ENCODE measurements at regions not wholly inside any gene's neighbourhood (a gene's known extent, or its start where the extent isn't known, plus 50 kb on each side); places are given as distances from the start of the nearest gene placed in this dataset.
A peak's percentile ranks its signal among the peaks of the same experiment; 100 is the strongest.

DNA sequence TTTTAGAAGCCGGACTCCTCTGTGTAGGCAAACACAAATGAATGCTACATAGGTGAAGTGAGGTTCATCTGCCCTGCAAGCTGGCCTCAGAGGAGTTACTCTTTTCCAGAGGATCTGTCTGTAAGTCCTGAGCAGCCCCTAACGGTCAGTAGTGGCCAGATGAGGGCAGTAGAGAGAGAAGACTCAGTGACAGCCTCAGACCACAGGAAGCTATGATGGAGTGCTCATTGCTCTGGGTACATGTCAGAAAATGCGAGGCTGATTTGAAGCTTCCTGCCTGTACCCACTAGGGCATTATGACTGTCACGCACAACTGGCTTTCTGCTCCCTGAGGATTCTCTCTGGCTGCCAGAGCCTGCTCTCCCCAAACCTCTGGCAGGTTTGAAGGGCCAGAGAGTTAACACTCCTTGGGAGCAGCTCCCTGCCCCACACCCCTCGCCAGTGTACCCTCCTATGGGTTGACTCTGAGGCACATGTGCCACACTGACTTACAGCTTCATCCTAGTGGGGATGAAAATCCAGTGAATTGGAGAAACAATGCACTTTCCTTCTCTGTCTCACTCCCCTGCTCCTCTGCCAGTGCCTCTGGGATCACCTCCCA, 141.5 kb downstream of the GABRG2 start:
- no peak for ATAC-seq
- no peak for TF ChIP-seq EP300 (IDR thresholded peaks at IDR 0.05)
- TF ChIP-seq POLR2AphosphoS5 (IDR thresholded peaks at IDR 0.05) = no peak
- no peak for TF ChIP-seq POLR2A (IDR thresholded peaks at IDR 0.05)
- TF ChIP-seq, protein P1, sequence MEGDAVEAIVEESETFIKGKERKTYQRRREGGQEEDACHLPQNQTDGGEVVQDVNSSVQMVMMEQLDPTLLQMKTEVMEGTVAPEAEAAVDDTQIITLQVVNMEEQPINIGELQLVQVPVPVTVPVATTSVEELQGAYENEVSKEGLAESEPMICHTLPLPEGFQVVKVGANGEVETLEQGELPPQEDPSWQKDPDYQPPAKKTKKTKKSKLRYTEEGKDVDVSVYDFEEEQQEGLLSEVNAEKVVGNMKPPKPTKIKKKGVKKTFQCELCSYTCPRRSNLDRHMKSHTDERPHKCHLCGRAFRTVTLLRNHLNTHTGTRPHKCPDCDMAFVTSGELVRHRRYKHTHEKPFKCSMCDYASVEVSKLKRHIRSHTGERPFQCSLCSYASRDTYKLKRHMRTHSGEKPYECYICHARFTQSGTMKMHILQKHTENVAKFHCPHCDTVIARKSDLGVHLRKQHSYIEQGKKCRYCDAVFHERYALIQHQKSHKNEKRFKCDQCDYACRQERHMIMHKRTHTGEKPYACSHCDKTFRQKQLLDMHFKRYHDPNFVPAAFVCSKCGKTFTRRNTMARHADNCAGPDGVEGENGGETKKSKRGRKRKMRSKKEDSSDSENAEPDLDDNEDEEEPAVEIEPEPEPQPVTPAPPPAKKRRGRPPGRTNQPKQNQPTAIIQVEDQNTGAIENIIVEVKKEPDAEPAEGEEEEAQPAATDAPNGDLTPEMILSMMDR (IDR thresholded peaks at IDR 0.05) = peak in 1 of 4 experiments; percentile 34
- Histone ChIP-seq H3K4me3 (no peak overlapping the region), H3K27me3 (peaks cover 6% of the 10 kb centered on the region), H3K9me3 (no peaks in the 10 kb centered on the region), H3K4me1 (no peaks in the 10 kb centered on the region), H3K36me3 (no peaks in the 10 kb centered on the region), H3K27ac (no peak overlapping the region)
- WGBS, 2 donors (ENCODE audit: low coverage in 1 of 2) = 33% methylated on average over 3 of the region's 5 CpGs; no CpG with 5 or more reads in 1 of the 2 donors

DNA sequence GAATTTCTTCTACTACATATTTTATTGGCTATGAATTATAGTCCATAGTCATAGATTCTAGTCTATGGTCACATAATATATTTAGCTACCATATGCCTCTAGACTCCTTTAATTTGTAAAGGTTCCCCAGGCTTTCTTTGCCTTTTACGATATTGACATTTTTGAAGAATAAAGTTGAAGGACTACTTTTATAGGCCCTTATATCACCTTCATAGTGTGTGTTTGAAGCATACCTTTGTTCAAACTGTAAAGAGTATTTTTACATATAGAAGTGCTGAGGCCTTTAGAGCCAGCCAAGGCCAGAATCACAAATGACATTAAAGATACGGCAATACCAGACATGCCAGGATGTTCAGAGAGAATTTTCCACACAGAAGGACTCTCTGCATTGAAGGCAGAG, 147.0 kb downstream of the GABRG2 start:
- 80 to 94% methylated on average over 2 of the region's 2 CpGs for WGBS, 2 donors (ENCODE audit: low coverage in 1 of 2)
- Histone ChIP-seq H3K27ac (no peak overlapping the region), H3K4me1 (no peaks in the 10 kb centered on the region), H3K9me3 (no peaks in the 10 kb centered on the region), H3K27me3 (no peaks in the 10 kb centered on the region), H3K4me3 (no peak overlapping the region), H3K36me3 (no peaks in the 10 kb centered on the region)
- TF ChIP-seq, protein P1 (IDR thresholded peaks at IDR 0.05) = no peak
- TF ChIP-seq EP300 (IDR thresholded peaks at IDR 0.05) (no peak), POLR2A (IDR thresholded peaks at IDR 0.05) (no peak), POLR2AphosphoS5 (IDR thresholded peaks at IDR 0.05) (no peak)
- ATAC-seq = no peak

DNA sequence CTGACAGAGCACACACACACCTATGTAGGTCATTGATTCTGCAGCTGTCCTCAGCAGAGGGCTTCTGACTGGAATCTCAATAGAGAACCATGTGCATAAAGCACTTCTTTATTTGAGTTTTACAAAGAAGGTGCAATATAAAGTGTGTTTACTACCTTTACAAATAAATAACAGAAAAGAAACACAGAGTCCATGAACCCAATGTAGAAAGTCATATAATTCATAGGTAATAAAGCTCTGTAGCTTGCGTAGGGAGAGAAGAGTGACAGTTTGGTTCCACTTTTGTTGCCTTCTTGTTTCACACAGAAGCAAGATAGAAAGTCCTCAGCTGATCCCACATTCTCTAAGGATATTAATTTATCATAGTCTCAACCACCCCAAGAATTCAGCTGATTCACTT, 149.5 kb downstream of the GABRG2 start:
- WGBS, 2 donors (ENCODE audit: low coverage in 1 of 2) = 93 to 100% methylated on average over 1 of the region's 1 CpG
- Histone ChIP-seq H3K4me3 (no peak overlapping the region), H3K27me3 (no peaks in the 10 kb centered on the region), H3K36me3 (no peaks in the 10 kb centered on the region), H3K27ac (no peak overlapping the region), H3K9me3 (no peaks in the 10 kb centered on the region), H3K4me1 (no peaks in the 10 kb centered on the region)
- TF ChIP-seq POLR2AphosphoS5 (IDR thresholded peaks at IDR 0.05) (no peak), EP300 (IDR thresholded peaks at IDR 0.05) (no peak), POLR2A (IDR thresholded peaks at IDR 0.05) (no peak)
- TF ChIP-seq, protein P1 (IDR thresholded peaks at IDR 0.05) = no peak
- no peak for ATAC-seq

DNA sequence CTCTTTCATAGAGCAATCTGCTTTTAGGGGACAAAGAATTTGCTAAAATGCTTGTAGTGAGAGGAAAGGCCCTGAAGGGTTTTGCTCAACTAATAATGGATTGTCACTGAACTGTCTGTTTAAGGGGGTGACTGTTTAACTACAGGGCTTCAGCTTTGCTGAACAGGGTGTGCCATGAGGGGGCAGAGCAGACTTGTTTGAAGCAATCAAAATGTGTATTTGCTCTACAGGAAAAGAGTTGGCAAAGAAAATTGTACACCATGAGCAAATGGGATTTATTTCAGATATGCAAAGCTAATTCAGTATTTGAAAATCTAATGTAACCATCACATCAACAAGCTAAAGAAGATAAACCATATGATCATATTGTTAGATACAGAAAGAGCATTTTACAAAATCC, 154.3 kb downstream of the GABRG2 start:
- H3K36me3 ChIP-seq = no peaks in the 10 kb centered on the region
- no peaks in the 10 kb centered on the region for H3K27me3 ChIP-seq
- H3K27ac ChIP-seq = no peak overlapping the region
- no peak for ATAC-seq
- TF ChIP-seq POLR2AphosphoS5 (IDR thresholded peaks at IDR 0.05) = no peak
- TF ChIP-seq, protein P1 (IDR thresholded peaks at IDR 0.05) = no peak
- TF ChIP-seq EP300 (IDR thresholded peaks at IDR 0.05) = no peak
- no peak for TF ChIP-seq POLR2A (IDR thresholded peaks at IDR 0.05)
- no peaks in the 10 kb centered on the region for H3K4me1 ChIP-seq
- no peak overlapping the region for H3K4me3 ChIP-seq
- H3K9me3 ChIP-seq = no peaks in the 10 kb centered on the region

DNA sequence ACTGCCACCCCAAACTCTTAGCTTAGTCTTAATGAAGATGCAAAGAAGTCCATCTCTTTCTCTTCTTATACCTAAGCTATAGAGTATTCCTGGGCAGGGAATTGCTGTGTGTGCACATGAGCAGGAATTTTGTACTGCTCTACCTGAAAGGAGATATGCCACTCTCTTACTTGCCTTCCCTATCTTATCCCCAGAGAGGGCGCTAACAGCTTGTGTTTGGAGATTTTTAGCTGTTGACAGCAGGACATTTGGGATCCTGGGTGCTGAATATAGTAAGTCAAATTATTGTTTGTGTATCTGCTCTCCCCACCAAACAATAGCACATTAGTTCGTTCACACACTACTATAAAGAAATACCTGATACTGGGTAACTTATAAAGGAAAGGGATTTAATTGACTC, 159.5 kb downstream of the GABRG2 start:
- WGBS, 2 donors (ENCODE audit: low coverage in 1 of 2) = 38 to 60% methylated on average over 1 of the region's 2 CpGs
- no peak overlapping the region for H3K4me3 ChIP-seq
- ATAC-seq = no peak

More for the DNA sequence above, 159.5 kb downstream of the GABRG2 start:
- H3K4me1 ChIP-seq = no peaks in the 10 kb centered on the region
- H3K9me3 ChIP-seq = no peaks in the 10 kb centered on the region
- no peak for TF ChIP-seq POLR2A (IDR thresholded peaks at IDR 0.05)
- TF ChIP-seq, protein P1 (IDR thresholded peaks at IDR 0.05) = no peak
- TF ChIP-seq POLR2AphosphoS5 (IDR thresholded peaks at IDR 0.05) = no peak
- no peak for TF ChIP-seq EP300 (IDR thresholded peaks at IDR 0.05)
- H3K27me3 ChIP-seq = no peaks in the 10 kb centered on the region
- no peak overlapping the region for H3K27ac ChIP-seq
- H3K36me3 ChIP-seq = no peaks in the 10 kb centered on the region
